Endothelial cell of umbilical vein (primary cell): ENCODE measurements at regions not wholly inside any gene's neighbourhood (a gene's known extent, or its start where the extent isn't known, plus 50 kb on each side); places are given as distances from the start of the nearest gene placed in this dataset.

Experiments
- BruUV-seq: library from RNA; stranded (reverse); fragments of 400-500 nt; replicated peaks from 2 replicates; lab custom pipeline; 2021; lab: Mats Ljungman, UMichigan
- CTCF ChIA-PET: fragments of 300-600, 350-600 bp; sonication (Branson Sonifier 250); formaldehyde crosslinking; loops from one replicate; lab custom pipeline; 2021; ENCODE audit warnings: antibody characterized with exemption, inconsistent platforms; lab: Charles Lee
- POLR2A ChIA-PET: fragments of 300-600, 350-600 bp; sonication (Branson Sonifier 250); formaldehyde crosslinking; loops from one replicate; lab custom pipeline; 2021; ENCODE audit warnings: antibody characterized with exemption, inconsistent platforms; lab: Charles Lee
- DNase-seq: peaks from one replicate; pipeline ENCODE4 v3.0.0-alpha.2; 2011; ENCODE audit warnings: low read depth, low spot score
- FAIRE-seq: peaks from 2 replicates; lab custom pipeline; 2011; peaks lifted over from hg19 to GRCh38; lab: Jason Lieb, UNC
- H2AFZ ChIP-seq: 2 replicates; pipeline ENCODE4 v1.6.0; 2012; ENCODE audit warnings: low read depth, low read length, control low read depth, inconsistent platforms
- H3K27ac ChIP-seq: 2 replicates; pipeline ENCODE4 v1.5.1; 2011; ENCODE audit warnings: low read depth, mild to moderate bottlenecking, control low read depth, low read length, moderate library complexity; ENCODE audit not compliant: insufficient read depth
- H3K27me3 ChIP-seq, 2 experiments: 2 replicates each; pipeline versions ENCODE4 v1.6.0 to v1.6.1; 2011; ENCODE audit warnings: low read length in 2 of 2, mixed read lengths in 1 of 2; ENCODE audit not compliant: control insufficient read depth in 2 of 2, insufficient read depth in 2 of 2
- H3K36me3 ChIP-seq, 2 experiments: 2 replicates in 1 of 2; 3 replicates in 1 of 2; pipeline ENCODE4 v1.5.1; 2011; ENCODE audit warnings: low read length in 2 of 2, mild to moderate bottlenecking in 1 of 2, moderate library complexity in 1 of 2; ENCODE audit not compliant: control insufficient read depth in 2 of 2, insufficient read depth in 2 of 2; ENCODE audit errors: extremely low read depth in 1 of 2
- H3K4me1 ChIP-seq: 3 replicates; pipeline ENCODE4 v1.5.1; 2011; ENCODE audit warnings: mild to moderate bottlenecking, low read length; ENCODE audit not compliant: control insufficient read depth, insufficient read depth; ENCODE audit errors: extremely low read depth
- H3K4me2 ChIP-seq: 2 replicates; pipeline ENCODE4 v1.6.1; 2011; ENCODE audit warnings: low read length, control low read depth, mixed read lengths; ENCODE audit not compliant: insufficient read depth
- H3K4me3 ChIP-seq, 3 experiments: fragments of 200-600 bp in 1 of 3; sonication (generic), shearing (Covaris generic) in 1 of 3; replicated peaks in 1 of 3; 2 replicates each; pipeline ENCODE4 v1.5.1; 2011 to 2016; ENCODE audit warnings: control low read depth in 3 of 3, low read length in 3 of 3, mild to moderate bottlenecking in 2 of 3, inconsistent platforms in 1 of 3, low read depth in 1 of 3, moderate library complexity in 1 of 3; ENCODE audit not compliant: insufficient read depth in 1 of 3
- H3K79me2 ChIP-seq: 2 replicates; pipeline ENCODE4 v1.6.0; 2012; ENCODE audit warnings: low read length, inconsistent platforms; ENCODE audit not compliant: control insufficient read depth, insufficient read depth
- H3K9ac ChIP-seq: replicated peaks from 2 replicates; pipeline ENCODE3; 2011; ENCODE audit warnings: low read length, control low read depth; ENCODE audit not compliant: insufficient read depth; ENCODE audit errors: extremely low read depth
- H3K9me1 ChIP-seq: replicated peaks from 3 replicates; pipeline ENCODE4 v1.6.0; 2011; ENCODE audit warnings: mild to moderate bottlenecking, low read length; ENCODE audit not compliant: control insufficient read depth, insufficient read depth; ENCODE audit errors: extremely low read depth
- H3K9me3 ChIP-seq: replicated peaks from 2 replicates; pipeline ENCODE4 v1.5.1; 2012; ENCODE audit warnings: low read length, inconsistent platforms; ENCODE audit not compliant: control insufficient read depth, insufficient read depth
- H4K20me1 ChIP-seq: replicated peaks from 2 replicates; pipeline ENCODE3; 2011; ENCODE audit warnings: mild to moderate bottlenecking, low read length; ENCODE audit not compliant: control insufficient read depth, insufficient read depth; ENCODE audit errors: extremely low read depth
- EZH2 ChIP-seq: IDR thresholded peaks from 2 replicates; pipeline ENCODE4 v1.6.1; 2012; ENCODE audit warnings: borderline replicate concordance, low read depth, mild to moderate bottlenecking, moderate library complexity, low read length, inconsistent platforms; ENCODE audit not compliant: severe bottlenecking
- FOS ChIP-seq: IDR thresholded peaks from 2 replicates; pipeline ENCODE4 v1.6.1; 2011; ENCODE audit warnings: mild to moderate bottlenecking, low read length, moderate library complexity, borderline replicate concordance; ENCODE audit not compliant: insufficient read depth
- GATA2 ChIP-seq: IDR thresholded peaks from 2 replicates; pipeline ENCODE4 v1.7.0; 2011; ENCODE audit warnings: low read depth, mild to moderate bottlenecking, moderate library complexity, mixed read lengths, low read length; ENCODE audit not compliant: insufficient read length, insufficient read depth
- JUN ChIP-seq: IDR thresholded peaks from 2 replicates; pipeline ENCODE4 v1.6.1; 2011; ENCODE audit warnings: borderline replicate concordance, low read depth; ENCODE audit not compliant: insufficient read length, insufficient read depth
- MAX ChIP-seq: IDR thresholded peaks from 2 replicates; pipeline ENCODE4 v1.6.1; 2011; ENCODE audit not compliant: insufficient read depth, insufficient read length
- MYC ChIP-seq: IDR thresholded peaks from one replicate; pipeline ENCODE4 v1.6.1; 2011; ENCODE audit warnings: mild to moderate bottlenecking, low read depth, low read length
- POLR2A ChIP-seq: IDR thresholded peaks from 2 replicates; pipeline ENCODE4 v1.6.1; 2012; ENCODE audit warnings: low read depth, mild to moderate bottlenecking, control low read depth, low read length
- POLR2AphosphoS5 ChIP-seq: IDR thresholded peaks from 2 replicates; pipeline ENCODE4 v1.6.1; 2012; ENCODE audit warnings: low read depth, mild to moderate bottlenecking, control low read depth, low read length, moderate library complexity; ENCODE audit not compliant: insufficient read depth
- dilution Hi-C: fragments of 300-500 bp; cut with MboI; formaldehyde crosslinking; loops from one replicate; pipeline ENCODE4 v1.15.0; 2019; ENCODE audit warnings: low sequenced_read_pairs; ENCODE audit not compliant: extremely low pct_ligation_motif_present
- intact Hi-C: fragments of 100-400 bp; cut with micrococcal nuclease; formaldehyde crosslinking; loops from one replicate; pipeline ENCODE4 v1.10.0; 2022
- TF ChIP-seq, protein P1 (sequence below), 2 donors: IDR thresholded peaks; 1 replicate in 1 of 2; 2 replicates in 1 of 2; pipeline ENCODE4 v1.5.1; 2011; ENCODE audit warnings: low read length in 2 of 2, mild to moderate bottlenecking in 2 of 2, moderate library complexity in 2 of 2, control low read depth in 1 of 2, inconsistent platforms in 1 of 2, low read depth in 1 of 2; ENCODE audit not compliant: insufficient read depth in 1 of 2; ENCODE audit errors: extremely low read depth in 1 of 2

DNA sequence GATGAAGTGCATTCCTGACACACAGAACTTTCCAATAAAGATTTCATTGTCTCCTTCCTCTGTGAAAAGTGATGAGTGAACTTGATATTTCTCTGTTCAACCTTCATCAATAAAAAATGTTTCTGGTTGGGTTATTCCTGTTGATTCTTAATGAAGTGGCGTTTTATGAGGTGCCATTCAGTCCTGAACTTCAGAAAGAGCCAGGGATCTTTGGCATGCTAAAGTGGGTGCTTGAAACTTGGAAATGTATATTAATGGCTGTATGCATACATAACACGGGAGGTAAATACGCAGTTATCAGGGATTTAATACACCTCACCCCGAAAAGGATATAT lies 151.6 kb downstream of the ACTR3B start:
- no TSS peak for BruUV-seq
- intact Hi-C loops (no loop called here), dilution Hi-C loops (no loop called here)
- peaks cover 2% of the 10 kb centered on the region for H3K9me3 ChIP-seq
- no peak overlapping the region for H2AFZ ChIP-seq
- H3K4me2 ChIP-seq: no peak overlapping the region
- CTCF ChIA-PET: no interaction called here
- H4K20me1 ChIP-seq: no peaks in the 10 kb centered on the region
- H3K4me3 ChIP-seq: no peak overlapping the region
- H3K27ac ChIP-seq: no peak overlapping the region
- DNase-seq (no peak), FAIRE-seq (no peak)
- no peaks in the 10 kb centered on the region for H3K36me3 ChIP-seq
- POLR2A ChIA-PET: no interaction called here
- H3K9me1 ChIP-seq: no peaks in the 10 kb centered on the region
- H3K9ac ChIP-seq: no peak overlapping the region
- no peaks in the 10 kb centered on the region for H3K27me3 ChIP-seq
- no peaks in the 10 kb centered on the region for H3K79me2 ChIP-seq
- TF ChIP-seq MYC (no peak), POLR2AphosphoS5 (no peak), MAX (no peak), GATA2 (no peak), EZH2 (no peak), FOS (no peak), POLR2A (no peak), JUN (no peak)
- TF ChIP-seq, protein P1, sequence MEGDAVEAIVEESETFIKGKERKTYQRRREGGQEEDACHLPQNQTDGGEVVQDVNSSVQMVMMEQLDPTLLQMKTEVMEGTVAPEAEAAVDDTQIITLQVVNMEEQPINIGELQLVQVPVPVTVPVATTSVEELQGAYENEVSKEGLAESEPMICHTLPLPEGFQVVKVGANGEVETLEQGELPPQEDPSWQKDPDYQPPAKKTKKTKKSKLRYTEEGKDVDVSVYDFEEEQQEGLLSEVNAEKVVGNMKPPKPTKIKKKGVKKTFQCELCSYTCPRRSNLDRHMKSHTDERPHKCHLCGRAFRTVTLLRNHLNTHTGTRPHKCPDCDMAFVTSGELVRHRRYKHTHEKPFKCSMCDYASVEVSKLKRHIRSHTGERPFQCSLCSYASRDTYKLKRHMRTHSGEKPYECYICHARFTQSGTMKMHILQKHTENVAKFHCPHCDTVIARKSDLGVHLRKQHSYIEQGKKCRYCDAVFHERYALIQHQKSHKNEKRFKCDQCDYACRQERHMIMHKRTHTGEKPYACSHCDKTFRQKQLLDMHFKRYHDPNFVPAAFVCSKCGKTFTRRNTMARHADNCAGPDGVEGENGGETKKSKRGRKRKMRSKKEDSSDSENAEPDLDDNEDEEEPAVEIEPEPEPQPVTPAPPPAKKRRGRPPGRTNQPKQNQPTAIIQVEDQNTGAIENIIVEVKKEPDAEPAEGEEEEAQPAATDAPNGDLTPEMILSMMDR (IDR thresholded peaks at IDR 0.05; ENCODE audit: extremely low read depth in 1 of 2, insufficient read depth in 1 of 2, low read depth in 1 of 2, low read length in 2 of 2): no peak
- no peaks in the 10 kb centered on the region for H3K4me1 ChIP-seq
